Heart right ventricle (tissue), 16 donors: ENCODE measurements at regions not wholly inside any gene's neighbourhood (a gene's known extent, or its start where the extent isn't known, plus 50 kb on each side); places are given as distances from the start of the nearest gene placed in this dataset.

ENCODE experiments used
- ATAC-seq, 8 donors: fragments of 200-7000 bp; cut with Tn5 transposase; one replicate each; pipeline ENCODE4 v1.9.1; 2020; ENCODE audit warnings: mild to moderate bottlenecking in 8 of 8, moderate library complexity in 8 of 8, moderate number of reproducible peaks in 1 of 8
- DNase-seq, 2 donors: peaks; one replicate each; pipeline ENCODE4 v3.0.0-alpha.2; 2020
- H3K27ac ChIP-seq, 10 donors: fragments of 200-600 bp; sonication (generic) in 2 of 10; one replicate each; pipeline versions ENCODE4 v1.5.0 to v1.8.0; 2020 to 2022; ENCODE audit warnings: mild to moderate bottlenecking in 3 of 10
- H3K27me3 ChIP-seq, 7 donors: fragments of 200-600 bp; one replicate each; pipeline ENCODE4 v1.8.0; 2021 to 2022; ENCODE audit warnings: mild to moderate bottlenecking in 2 of 7
- H3K36me3 ChIP-seq, 9 donors: fragments of 200-600 bp; sonication (generic) in 1 of 9; one replicate each; pipeline versions ENCODE4 v1.5.0 to v1.8.0; 2020 to 2022; ENCODE audit warnings: mild to moderate bottlenecking in 2 of 9
- H3K4me1 ChIP-seq, 9 donors: fragments of 200-600 bp; sonication (generic) in 1 of 9; one replicate each; pipeline versions ENCODE4 v1.5.0 to v1.8.0; 2020 to 2022; ENCODE audit warnings: mild to moderate bottlenecking in 4 of 9
- H3K4me3 ChIP-seq, 10 donors: fragments of 200-600 bp; sonication (generic) in 2 of 10; one replicate each; pipeline versions ENCODE4 v1.5.0 to v1.8.0; 2020 to 2022; ENCODE audit warnings: mild to moderate bottlenecking in 7 of 10, moderate library complexity in 2 of 10
- H3K9me3 ChIP-seq, 11 donors: fragments of 200-600 bp in 10 of 11; sonication (generic) in 2 of 11; one replicate each; pipeline versions ENCODE4 v1.5.0 to v1.8.0; 2013 to 2022; ENCODE audit warnings: mild to moderate bottlenecking in 2 of 11, control low read depth in 1 of 11, moderate library complexity in 1 of 11
- WGBS, 2 donors: extraction: QIAGEN DNeasy Blood & Tissue Kit; methylation state at CpG; one replicate each; pipeline ENCODE4 v1.1.7; 2013; ENCODE audit warnings: inconsistent platforms in 1 of 2; 5-methylcytosine and 5-hydroxymethylcytosine counted together
- intact Hi-C, 10 donors: fragments of 100-400 bp; cut with DNase I; formaldehyde crosslinking; loops; one replicate each; pipeline versions ENCODE4 v1.11.1 to v1.14.2; 2022
- TF ChIP-seq, protein P1 (sequence below), 9 donors: fragments of 200-600 bp; sonication (generic) in 2 of 9; IDR thresholded peaks; one replicate each; pipeline versions ENCODE4 v1.5.0 to v1.8.0; 2021 to 2022; ENCODE audit warnings: antibody characterized with exemption in 9 of 9, mild to moderate bottlenecking in 5 of 9, moderate library complexity in 1 of 9
- donor health status: Arrhythmogenic right ventricular cardiomyopathy.
- donor health status: ischemic (EF 13 %, LVEDD 7.1; RV severe dilation, severe dysfunction).
- donor health status: healthy with polysubstance abuse.
- donor health status: DM: no; HTN: yes; CAD: no.
- donor health status: DM: no; HTN: no; CAD: no.
- donor health status: ischemic (EF 25% LVEDD 6.9; RV normal size, moderate dysfunction).
- donor health status: ischemic (EF 25% LVEDD 5.7; RV mildly dilated, moderate dysfunction).
- donor health status: healthy.
- donor health status: DM: yes; HTN: yes; CAD: no.
- donor health status: Ischemic cardiomyopathy.
- donor health status: ischemic (EF 35%, LVEDD 5.7; RV mildly dilated, moderate dysfunction).
- donor health status: nonischemic (EF 11% LVEDD 7.7; RV severe dilation, severe dysfunction).
- donor health status: DM: yes; HTN: yes; CAD: no.
- donor health status: PGD.
- donor health status: ischemic (EF 29% LVEDD 5.4; RV normal size, mild dysfunction).
- donor health status: nonischemic (EF 23%, LVEDD 6.1; RV moderate dilation, normal function).

DNA sequence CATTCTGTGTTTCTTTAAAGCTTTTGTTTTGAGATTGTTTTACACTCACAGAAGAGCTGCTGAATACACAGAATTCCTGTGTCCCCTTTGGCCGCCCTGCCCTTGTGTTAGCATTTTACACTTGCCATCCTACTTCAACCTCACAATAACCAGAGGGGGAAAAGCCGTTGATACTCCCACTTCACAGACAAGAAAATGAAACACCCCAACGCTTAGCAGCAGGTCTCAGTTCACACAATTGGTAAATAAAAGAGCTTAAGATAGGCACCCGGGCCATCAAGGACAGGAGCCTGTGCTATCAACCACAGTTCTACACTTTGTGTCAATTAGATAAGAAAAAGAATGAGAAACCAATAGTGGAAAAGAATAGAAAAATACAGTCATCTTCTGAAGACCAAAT, 178.0 kb downstream of the SYK start:
- intact Hi-C loops, result no loop called here
- Histone ChIP-seq H3K27ac (no peak overlapping the region), H3K4me3 (no peak overlapping the region), H3K27me3 (peaks cover 0 to 9% (median 0%) of the 10 kb centered on the region in 7 donors), H3K9me3 (no peaks in the 10 kb centered on the region), H3K4me1 (no peaks in the 10 kb centered on the region), H3K36me3 (no peaks in the 10 kb centered on the region)
- DNase-seq, result no peak
- no peak for ATAC-seq
- TF ChIP-seq, protein P1, sequence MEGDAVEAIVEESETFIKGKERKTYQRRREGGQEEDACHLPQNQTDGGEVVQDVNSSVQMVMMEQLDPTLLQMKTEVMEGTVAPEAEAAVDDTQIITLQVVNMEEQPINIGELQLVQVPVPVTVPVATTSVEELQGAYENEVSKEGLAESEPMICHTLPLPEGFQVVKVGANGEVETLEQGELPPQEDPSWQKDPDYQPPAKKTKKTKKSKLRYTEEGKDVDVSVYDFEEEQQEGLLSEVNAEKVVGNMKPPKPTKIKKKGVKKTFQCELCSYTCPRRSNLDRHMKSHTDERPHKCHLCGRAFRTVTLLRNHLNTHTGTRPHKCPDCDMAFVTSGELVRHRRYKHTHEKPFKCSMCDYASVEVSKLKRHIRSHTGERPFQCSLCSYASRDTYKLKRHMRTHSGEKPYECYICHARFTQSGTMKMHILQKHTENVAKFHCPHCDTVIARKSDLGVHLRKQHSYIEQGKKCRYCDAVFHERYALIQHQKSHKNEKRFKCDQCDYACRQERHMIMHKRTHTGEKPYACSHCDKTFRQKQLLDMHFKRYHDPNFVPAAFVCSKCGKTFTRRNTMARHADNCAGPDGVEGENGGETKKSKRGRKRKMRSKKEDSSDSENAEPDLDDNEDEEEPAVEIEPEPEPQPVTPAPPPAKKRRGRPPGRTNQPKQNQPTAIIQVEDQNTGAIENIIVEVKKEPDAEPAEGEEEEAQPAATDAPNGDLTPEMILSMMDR (IDR thresholded peaks at IDR 0.05), result no peak
- WGBS, 2 donors, result 30 to 40% methylated on average over 4 of the region's 4 CpGs

DNA sequence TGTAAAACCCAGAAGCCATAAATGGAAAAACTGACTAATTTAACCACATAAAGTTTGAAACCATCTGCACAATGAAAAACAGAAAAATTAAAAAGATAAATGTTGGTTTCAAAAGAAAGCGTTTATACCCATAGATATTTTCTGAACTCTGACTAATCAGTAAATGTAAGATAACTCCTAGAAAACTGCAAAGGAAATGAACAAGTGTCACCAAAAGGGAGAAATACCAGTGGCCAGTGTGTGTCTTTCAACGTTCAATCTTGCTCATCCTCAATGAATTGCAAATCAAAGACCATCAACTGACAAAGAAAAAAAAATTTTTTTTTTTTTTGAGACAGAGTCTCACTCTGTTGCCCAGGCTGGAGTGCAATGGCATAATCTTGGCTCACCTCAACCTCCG, 180.1 kb downstream of the SYK start:
- Histone ChIP-seq H3K4me1 (no peaks in the 10 kb centered on the region), H3K36me3 (no peaks in the 10 kb centered on the region), H3K9me3 (no peaks in the 10 kb centered on the region), H3K27me3 (peaks cover 0 to 5% (median 0%) of the 10 kb centered on the region in 7 donors), H3K27ac (no peak overlapping the region), H3K4me3 (no peak overlapping the region)
- TF ChIP-seq, protein P1 (IDR thresholded peaks at IDR 0.05), result no peak
- DNase-seq, result no peak
- intact Hi-C loops, result no loop called here
- no peak for ATAC-seq
- 85 to 86% methylated on average over 3 of the region's 3 CpGs for WGBS, 2 donors

DNA sequence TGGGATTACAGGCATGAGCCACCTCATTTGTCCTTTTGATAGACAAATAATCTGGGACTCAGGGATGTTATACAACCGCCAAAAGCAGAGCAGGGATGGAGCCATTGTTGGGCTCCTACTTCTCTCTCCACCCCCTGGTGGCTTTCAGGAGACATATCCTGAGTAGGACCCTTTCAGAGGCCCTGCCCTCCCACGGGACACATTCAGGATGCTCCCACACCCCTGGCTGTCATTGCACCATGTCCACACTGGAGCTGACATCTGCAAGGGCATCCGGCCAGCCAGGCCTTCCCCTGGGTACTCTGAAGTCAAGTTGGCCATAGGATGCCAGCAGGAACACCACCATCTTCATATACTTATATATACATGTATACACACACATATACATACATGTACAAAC, 181.8 kb downstream of the SYK start:
- Histone ChIP-seq H3K27me3 (peaks cover 0 to 5% (median 0%) of the 10 kb centered on the region in 7 donors), H3K9me3 (no peaks in the 10 kb centered on the region), H3K27ac (no peak overlapping the region), H3K36me3 (no peaks in the 10 kb centered on the region), H3K4me3 (no peak overlapping the region), H3K4me1 (no peaks in the 10 kb centered on the region)
- WGBS, 2 donors, result 73 to 77% methylated on average over 3 of the region's 3 CpGs
- intact Hi-C loops, result no loop called here
- TF ChIP-seq, protein P1 (IDR thresholded peaks at IDR 0.05), result no peak
- ATAC-seq (no peak), DNase-seq (no peak)

DNA sequence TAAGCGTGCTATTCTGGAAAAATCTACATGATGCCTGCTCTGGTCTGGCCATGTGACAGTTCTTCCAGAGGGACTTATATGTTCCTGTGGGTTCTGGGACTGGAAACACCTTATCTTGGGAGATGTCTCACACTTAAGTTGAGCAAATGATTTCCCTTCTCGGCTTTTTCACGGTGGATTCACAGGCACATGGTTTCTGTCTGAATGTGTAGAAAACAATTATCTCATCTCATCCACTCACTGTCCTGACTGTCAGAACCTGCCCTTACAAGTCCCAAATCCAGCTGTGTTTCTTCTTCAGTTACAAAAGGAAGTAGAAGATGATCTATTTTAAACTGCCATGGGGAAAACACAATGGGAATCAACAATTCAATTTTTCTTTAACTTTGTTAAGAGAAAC, 184.0 kb downstream of the SYK start:
- intact Hi-C loops, result no loop called here
- no peak for DNase-seq

More for the DNA sequence above, 184.0 kb downstream of the SYK start:
- peaks cover 0 to 13% (median 0%) of the 10 kb centered on the region in 11 donors for H3K9me3 ChIP-seq
- no peak overlapping the region for H3K4me3 ChIP-seq
- TF ChIP-seq, protein P1 (IDR thresholded peaks at IDR 0.05), result no peak
- no peak for ATAC-seq
- H3K27me3 ChIP-seq, result no peaks in the 10 kb centered on the region
- H3K4me1 ChIP-seq, result no peaks in the 10 kb centered on the region
- H3K36me3 ChIP-seq, result no peaks in the 10 kb centered on the region
- 48 to 51% methylated on average over 3 of the region's 3 CpGs for WGBS, 2 donors
- no peak overlapping the region for H3K27ac ChIP-seq
